ENCODE measurements at regions not wholly inside any gene's neighbourhood (a gene's known extent, or its start where the extent isn't known, plus 50 kb on each side); places are given as distances from the start of the nearest gene placed in this dataset.

DNA sequence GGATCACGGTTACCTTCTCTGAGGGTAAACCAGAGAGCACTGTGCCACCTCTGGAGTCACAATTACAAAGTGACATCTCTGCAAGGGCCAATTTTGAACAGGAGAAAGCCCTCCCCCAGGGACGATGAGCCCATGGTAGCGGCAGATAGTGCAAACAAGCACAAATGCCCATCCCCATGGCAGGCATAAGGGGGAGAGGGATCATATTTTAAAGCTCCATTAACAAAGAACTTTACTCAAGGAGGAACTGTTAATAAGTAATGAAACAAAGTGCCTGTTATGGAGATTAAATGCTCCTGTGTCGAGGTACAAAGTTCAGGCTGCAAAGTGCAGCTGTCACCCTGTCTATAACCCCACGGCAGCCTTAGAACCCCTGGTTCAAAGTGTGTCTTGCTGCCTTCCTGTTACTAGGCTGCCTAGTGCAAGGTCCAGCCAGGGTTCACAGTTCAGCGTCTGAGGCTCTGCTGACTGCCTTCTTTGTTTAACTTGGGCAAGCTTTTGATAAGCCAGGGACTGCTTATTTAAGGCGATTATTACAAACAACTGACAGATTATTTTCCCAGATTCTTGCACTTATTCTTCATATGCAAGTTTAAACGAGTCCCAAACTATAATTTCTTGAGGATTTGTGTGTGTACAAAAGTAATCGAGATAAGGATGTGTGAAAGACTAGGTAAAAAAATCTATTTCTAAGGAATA, 75.7 kb upstream of the NRIP1 start:
- WGBS (ENCODE audit: insufficient coverage, low coverage, missing lambda C conversion rate): 4% methylated on average over 9 of the region's 9 CpGs
- in situ Hi-C loops (cut with MboI): no loop called here

More for the DNA sequence above, 75.7 kb upstream of the NRIP1 start:
- no peak overlapping the region for H3K4me2 ChIP-seq (ENCODE audit: insufficient read depth, low read length)
- ATAC-seq (peak; percentile 64; the same call in 2 of the 3 replicates), DNase-seq (ENCODE audit: extremely low read depth in 1 of 4, low spot score in 3 of 4) (no peak), FAIRE-seq (no peak)
- H3K36me3 ChIP-seq (ENCODE audit: control insufficient read depth, insufficient read depth, low read length): no peaks in the 10 kb centered on the region
- H3K79me2 ChIP-seq (ENCODE audit: control insufficient read depth, insufficient read depth, low read length): no peaks in the 10 kb centered on the region
- no peaks in the 10 kb centered on the region for H3K9me1 ChIP-seq (ENCODE audit: control insufficient read depth, insufficient read depth, low read length)
- H3K9ac ChIP-seq (ENCODE audit: insufficient read depth in 1 of 2, low read depth in 2 of 2, low read length in 2 of 2): no peak overlapping the region
- H3K27ac ChIP-seq (ENCODE audit: extremely low read depth, low read depth, low read length): no peak overlapping the region
- peak overlapping the region; percentile 44; the same call in 1 of the 2 replicates for H2AFZ ChIP-seq (ENCODE audit: low read depth, low read length)
- TF ChIP-seq ZBTB17 (CRISPR knock-in tag; IDR thresholded peaks at IDR 0.05): no peak
- no peak for TF ChIP-seq GABPB2 (CRISPR knock-in tag; conservative IDR thresholded peaks at IDR 0.05)
- TF ChIP-seq SIX5 (IDR thresholded peaks at IDR 0.05; ENCODE audit: borderline replicate concordance in 1 of 2, insufficient read depth in 1 of 2, low read depth in 1 of 2, low read length in 2 of 2): no peak
- TF ChIP-seq SETDB1 (IDR thresholded peaks at IDR 0.05; ENCODE audit: low read length): no peak
- TF ChIP-seq, protein P1, sequence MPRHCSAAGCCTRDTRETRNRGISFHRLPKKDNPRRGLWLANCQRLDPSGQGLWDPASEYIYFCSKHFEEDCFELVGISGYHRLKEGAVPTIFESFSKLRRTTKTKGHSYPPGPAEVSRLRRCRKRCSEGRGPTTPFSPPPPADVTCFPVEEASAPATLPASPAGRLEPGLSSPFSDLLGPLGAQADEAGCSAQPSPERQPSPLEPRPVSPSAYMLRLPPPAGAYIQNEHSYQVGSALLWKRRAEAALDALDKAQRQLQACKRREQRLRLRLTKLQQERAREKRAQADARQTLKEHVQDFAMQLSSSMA (CRISPR knock-in tag; IDR thresholded peaks at IDR 0.05): no peak
- TF ChIP-seq XRCC5 (IDR thresholded peaks at IDR 0.05; ENCODE audit: low read depth, low read length): no peak
- no peak for TF ChIP-seq MBD2 (IDR thresholded peaks at IDR 0.05; ENCODE audit: borderline replicate concordance, low read depth)
- no peak for TF ChIP-seq POLR3A (IDR thresholded peaks at IDR 0.05; ENCODE audit: borderline replicate concordance, extremely low read depth, insufficient read depth, insufficient read length)
- no peak for TF ChIP-seq POLR3G (IDR thresholded peaks at IDR 0.05; ENCODE audit: extremely low read depth, insufficient read length, insufficient replicate concordance)
- H3K9me3 ChIP-seq (replicated peaks; ENCODE audit: control insufficient read depth, insufficient read depth, low read depth, low read length): no peaks in the 10 kb centered on the region
- ChIA-PET POLR2A (interaction anchor here (0.5 to 1.2 kb wide), 2 partner anchors 9 to 37 kb away, joined by 3 read pairs; no protein-coding TSS in a partner anchor), CTCF (ENCODE audit: low intra/inter-chr PET ratio) (no interaction called here)
- no peaks in the 10 kb centered on the region for H3K4me1 ChIP-seq (replicated peaks in 1 of 2; ENCODE audit: control insufficient read depth in 2 of 2, insufficient read depth in 2 of 2, low read length in 2 of 2)
- intact Hi-C loops (cut with micrococcal nuclease): no loop called here
- no peak overlapping the region for H3K4me3 ChIP-seq
- no peaks in the 10 kb centered on the region; a peak in 2 of 5 replicates for H3K27me3 ChIP-seq (ENCODE audit: control insufficient read depth in 2 of 2, insufficient read depth in 2 of 2, low read length in 2 of 2)
- no peaks in the 10 kb centered on the region for H4K20me1 ChIP-seq (replicated peaks; ENCODE audit: control insufficient read depth, insufficient read depth, low read length)
- BruUV-seq (replicated peaks): no TSS peak
